Breast epithelium (tissue), 3 donors: ENCODE measurements at regions not wholly inside any gene's neighbourhood (a gene's known extent, or its start where the extent isn't known, plus 50 kb on each side); places are given as distances from the start of the nearest gene placed in this dataset.

Experiments used
- CTCF ChIP-seq, 3 donors: fragments of 450-650 bp; IDR thresholded peaks; one replicate each; pipeline ENCODE4 v1.5.1; 2016 to 2017; ENCODE audit warnings: antibody characterized with exemption in 3 of 3, mild to moderate bottlenecking in 3 of 3, moderate library complexity in 3 of 3
- POLR2A ChIP-seq: fragments of 450-650 bp; IDR thresholded peaks from one replicate; pipeline ENCODE4 v1.6.1; 2016; ENCODE audit warnings: antibody characterized with exemption, mild to moderate bottlenecking, moderate library complexity

GRCh38 chr14:89674240-89674639, 257.2 kb upstream of the FOXN3 start:
- TF ChIP-seq CTCF (IDR thresholded peaks at IDR 0.05) (no peak), POLR2A (no peak)
